ENCODE measurements at regions not wholly inside any gene's neighbourhood (a gene's known extent, or its start where the extent isn't known, plus 50 kb on each side); places are given as distances from the start of the nearest gene placed in this dataset.
"Not testable (repeated sequence)": the region's sequence is repeated elsewhere in the genome, so short reads cannot be mapped to it uniquely, and the experiment has no call there.

GRCh38 chr9:71286146-71286545 lies 164.7 kb upstream of the TRPM3 start:
- DNase-seq (ENCODE audit: low read depth in 4 of 4, low spot score in 3 of 4), result no peak

- DNase-seq (ENCODE audit: low read depth in 4 of 4, low spot score in 3 of 4), result peak; percentile 31 to 51 (median 43)
These were observed 163.8 kb upstream of the TRPM3 start for GRCh38 chr9:71285191-71285656.

GRCh38 chr9:71282116-71282515 lies 160.7 kb upstream of the TRPM3 start:
- DNase-seq (ENCODE audit: low read depth in 4 of 4, low spot score in 3 of 4), result not testable (repeated sequence)

- no peak for DNase-seq (ENCODE audit: low read depth in 4 of 4, low spot score in 3 of 4)
These were observed 157.8 kb upstream of the TRPM3 start for GRCh38 chr9:71279151-71279739.

- no peak for DNase-seq (ENCODE audit: low read depth in 4 of 4, low spot score in 3 of 4)
These were observed 152.2 kb upstream of the TRPM3 start for GRCh38 chr9:71273613-71274012.

GRCh38 chr9:71271602-71272001 lies 150.2 kb upstream of the TRPM3 start:
- DNase-seq (ENCODE audit: low read depth in 4 of 4, low spot score in 3 of 4), result no peak

- no peak for DNase-seq (ENCODE audit: low read depth in 4 of 4, low spot score in 3 of 4)
These were observed 149.1 kb upstream of the TRPM3 start for GRCh38 chr9:71270554-71270953.

GRCh38 chr9:71269859-71270258 lies 148.4 kb upstream of the TRPM3 start:
- no peak for DNase-seq (ENCODE audit: low read depth in 4 of 4, low spot score in 3 of 4)

- no peak for DNase-seq (ENCODE audit: low read depth in 4 of 4, low spot score in 3 of 4)
These were observed 147.6 kb upstream of the TRPM3 start for GRCh38 chr9:71268871-71269635.

- DNase-seq (ENCODE audit: low read depth in 4 of 4, low spot score in 3 of 4), result no peak
These were observed 142.0 kb upstream of the TRPM3 start for GRCh38 chr9:71263451-71263850.

GRCh38 chr9:71260419-71260818 lies 139.0 kb upstream of the TRPM3 start:
- not testable (repeated sequence) for DNase-seq (ENCODE audit: low read depth in 4 of 4, low spot score in 3 of 4)

GRCh38 chr9:71254592-71255277 lies 133.3 kb upstream of the TRPM3 start:
- no peak for DNase-seq (ENCODE audit: low read depth in 4 of 4, low spot score in 3 of 4)

- no peak for DNase-seq (ENCODE audit: low read depth in 4 of 4, low spot score in 3 of 4)
These were observed 131.6 kb upstream of the TRPM3 start for GRCh38 chr9:71253011-71253410.

GRCh38 chr9:71250581-71250980 lies 129.2 kb upstream of the TRPM3 start:
- DNase-seq (ENCODE audit: low read depth in 4 of 4, low spot score in 3 of 4), result no peak

- DNase-seq (ENCODE audit: low read depth in 4 of 4, low spot score in 3 of 4), result peak; percentile 38 to 60 (median 54)
These were observed 128.4 kb upstream of the TRPM3 start for GRCh38 chr9:71249729-71250317.

- DNase-seq (ENCODE audit: low read depth in 4 of 4, low spot score in 3 of 4), result no peak
These were observed 124.2 kb upstream of the TRPM3 start for GRCh38 chr9:71245651-71246050.

- no peak for DNase-seq (ENCODE audit: low read depth in 4 of 4, low spot score in 3 of 4)
These were observed 122.5 kb upstream of the TRPM3 start for GRCh38 chr9:71243951-71244350.

- no peak for DNase-seq (ENCODE audit: low read depth in 4 of 4, low spot score in 3 of 4)
These were observed 120.7 kb upstream of the TRPM3 start for GRCh38 chr9:71242081-71242480.

GRCh38 chr9:71237051-71237450 lies 115.6 kb upstream of the TRPM3 start:
- DNase-seq (ENCODE audit: low read depth in 4 of 4, low spot score in 3 of 4), result no peak

- DNase-seq (ENCODE audit: low read depth in 4 of 4, low spot score in 3 of 4), result no peak
These were observed 112.2 kb upstream of the TRPM3 start for GRCh38 chr9:71233646-71234045.

- DNase-seq (ENCODE audit: low read depth in 4 of 4, low spot score in 3 of 4), result no peak
These were observed 102.6 kb upstream of the TRPM3 start for GRCh38 chr9:71223953-71224538.

Measured in left renal pelvis (tissue), 4 donors.